Left ventricle myocardium inferior (tissue), 1 donor: ENCODE measurements at regions not wholly inside any gene's neighbourhood (a gene's known extent, or its start where the extent isn't known, plus 50 kb on each side); places are given as distances from the start of the nearest gene placed in this dataset.

Source experiments
- DNase-seq: peaks from one replicate; pipeline ENCODE4 v3.0.0-alpha.2; 2020
- H3K27ac ChIP-seq: fragments of 200-600 bp; replicated peaks from 2 replicates; pipeline ENCODE4 v1.8.0; 2021
- H3K27me3 ChIP-seq: fragments of 200-600 bp; 2 replicates; pipeline ENCODE4 v1.8.0; 2021; ENCODE audit warnings: low read depth
- H3K36me3 ChIP-seq: fragments of 200-600 bp; 2 replicates; pipeline ENCODE4 v1.8.0; 2021
- H3K4me1 ChIP-seq: fragments of 200-600 bp; 2 replicates; pipeline ENCODE4 v1.8.0; 2021
- H3K4me3 ChIP-seq: fragments of 200-600 bp; 2 replicates; pipeline ENCODE4 v1.8.0; 2021; ENCODE audit warnings: mild to moderate bottlenecking, moderate library complexity
- H3K9me3 ChIP-seq: fragments of 200-600 bp; replicated peaks from 2 replicates; pipeline ENCODE4 v1.8.0; 2021
- intact Hi-C: fragments of 100-400 bp; cut with micrococcal nuclease; formaldehyde crosslinking; loops from one replicate; pipeline ENCODE4 v1.11.0; 2022
- TF ChIP-seq, protein P1 (sequence below): fragments of 200-600 bp; IDR thresholded peaks from 2 replicates; pipeline ENCODE4 v1.8.0; 2021; ENCODE audit warnings: antibody characterized with exemption, mild to moderate bottlenecking, borderline replicate concordance
- donor health status: DM: no; HTN: yes; CAD: no; lungs with severe emphysema.

DNA sequence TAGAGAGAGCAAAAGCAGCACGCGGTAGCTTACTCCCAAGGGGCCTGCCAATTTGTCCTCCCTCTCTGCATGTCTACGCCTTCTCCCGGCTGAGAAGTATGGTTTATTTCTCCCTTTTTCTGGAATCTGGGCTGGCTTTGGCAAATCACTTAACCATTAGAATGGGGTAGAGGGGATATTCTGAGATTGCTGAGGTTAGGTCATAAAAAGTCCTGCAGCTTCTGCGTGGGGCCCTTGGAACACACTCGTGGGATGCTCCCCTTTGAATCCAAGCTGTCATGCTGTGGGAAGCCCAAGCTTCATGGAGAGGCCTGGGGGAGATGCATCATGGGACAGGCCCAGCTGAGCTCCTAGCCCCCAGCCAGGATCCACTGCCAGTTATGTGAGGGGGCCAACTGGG lies 403.6 kb upstream of the MAF start:
- TF ChIP-seq, protein P1, sequence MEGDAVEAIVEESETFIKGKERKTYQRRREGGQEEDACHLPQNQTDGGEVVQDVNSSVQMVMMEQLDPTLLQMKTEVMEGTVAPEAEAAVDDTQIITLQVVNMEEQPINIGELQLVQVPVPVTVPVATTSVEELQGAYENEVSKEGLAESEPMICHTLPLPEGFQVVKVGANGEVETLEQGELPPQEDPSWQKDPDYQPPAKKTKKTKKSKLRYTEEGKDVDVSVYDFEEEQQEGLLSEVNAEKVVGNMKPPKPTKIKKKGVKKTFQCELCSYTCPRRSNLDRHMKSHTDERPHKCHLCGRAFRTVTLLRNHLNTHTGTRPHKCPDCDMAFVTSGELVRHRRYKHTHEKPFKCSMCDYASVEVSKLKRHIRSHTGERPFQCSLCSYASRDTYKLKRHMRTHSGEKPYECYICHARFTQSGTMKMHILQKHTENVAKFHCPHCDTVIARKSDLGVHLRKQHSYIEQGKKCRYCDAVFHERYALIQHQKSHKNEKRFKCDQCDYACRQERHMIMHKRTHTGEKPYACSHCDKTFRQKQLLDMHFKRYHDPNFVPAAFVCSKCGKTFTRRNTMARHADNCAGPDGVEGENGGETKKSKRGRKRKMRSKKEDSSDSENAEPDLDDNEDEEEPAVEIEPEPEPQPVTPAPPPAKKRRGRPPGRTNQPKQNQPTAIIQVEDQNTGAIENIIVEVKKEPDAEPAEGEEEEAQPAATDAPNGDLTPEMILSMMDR, result no peak
- Histone ChIP-seq H3K4me3 (no peak overlapping the region), H3K9me3 (no peaks in the 10 kb centered on the region), H3K4me1 (no peaks in the 10 kb centered on the region), H3K27ac (no peak overlapping the region), H3K27me3 (no peaks in the 10 kb centered on the region), H3K36me3 (no peaks in the 10 kb centered on the region)
- intact Hi-C loops, result no loop called here
- DNase-seq, result no peak

DNA sequence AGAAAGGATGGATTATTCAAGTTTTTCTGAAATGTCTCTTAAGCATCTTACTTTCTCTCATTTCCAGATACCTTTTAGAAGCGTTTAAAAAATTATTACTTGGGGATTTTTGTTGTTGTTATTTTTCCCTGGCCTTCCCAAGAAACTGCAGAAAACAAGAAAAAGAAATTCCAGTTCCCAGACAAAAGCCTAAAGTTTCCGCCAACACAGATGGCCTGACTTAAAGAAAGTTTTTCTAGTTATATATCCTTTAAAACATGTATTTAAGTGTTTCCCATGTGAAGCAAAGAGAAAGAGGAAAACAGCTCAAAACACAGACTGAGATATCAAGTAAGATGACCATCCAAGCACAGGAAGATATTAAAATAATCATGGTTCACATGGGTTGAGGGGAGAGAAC lies 401.7 kb upstream of the MAF start:
- Histone ChIP-seq H3K27me3 (no peaks in the 10 kb centered on the region), H3K4me1 (no peaks in the 10 kb centered on the region), H3K27ac (no peak overlapping the region), H3K36me3 (no peaks in the 10 kb centered on the region), H3K4me3 (no peak overlapping the region), H3K9me3 (no peaks in the 10 kb centered on the region)
- TF ChIP-seq, protein P1, result no peak
- no peak for DNase-seq
- intact Hi-C loops, result no loop called here

DNA sequence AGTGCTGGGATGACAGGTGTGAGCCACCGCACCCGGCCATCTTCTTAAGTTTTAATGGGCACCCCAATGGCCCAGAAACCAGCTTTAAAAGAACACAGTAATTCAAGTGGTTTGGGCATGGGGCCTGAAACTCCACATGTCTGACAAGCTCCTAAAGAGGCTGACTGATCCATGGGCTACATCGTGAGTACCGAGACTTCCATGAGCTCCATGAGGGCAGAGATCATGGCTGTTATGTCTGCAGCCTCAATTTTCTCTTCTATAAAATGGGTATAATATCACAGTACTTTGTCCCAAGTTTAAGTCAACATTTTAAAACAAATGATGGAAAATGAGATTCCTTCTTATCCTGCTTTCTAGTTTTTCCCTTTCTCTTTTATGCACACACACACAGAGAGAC lies 397.6 kb upstream of the MAF start:
- Histone ChIP-seq H3K27ac (no peak overlapping the region), H3K4me3 (no peak overlapping the region), H3K9me3 (no peaks in the 10 kb centered on the region), H3K36me3 (no peaks in the 10 kb centered on the region), H3K27me3 (no peaks in the 10 kb centered on the region), H3K4me1 (no peaks in the 10 kb centered on the region)
- no peak for DNase-seq
- TF ChIP-seq, protein P1, result no peak
- intact Hi-C loops, result no loop called here

DNA sequence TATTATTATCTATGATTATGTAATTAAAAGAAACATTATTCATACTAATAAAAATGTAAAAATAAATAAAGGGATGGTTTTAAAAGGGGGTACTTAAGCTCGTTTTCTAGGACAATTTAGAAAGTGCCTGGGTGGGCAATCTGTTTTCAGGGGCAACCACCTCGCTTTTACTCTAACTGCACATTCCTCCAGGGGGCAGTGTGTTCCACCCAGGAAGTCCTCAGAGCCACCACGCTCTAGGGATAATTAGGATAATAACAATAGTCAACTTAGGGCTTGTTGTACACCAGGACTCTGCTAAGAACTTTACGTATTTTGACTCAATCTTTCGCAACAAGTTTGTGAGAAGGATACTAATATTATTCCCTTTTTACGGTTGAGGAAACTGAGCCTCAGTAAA lies 396.7 kb upstream of the MAF start:
- Histone ChIP-seq H3K9me3 (no peaks in the 10 kb centered on the region), H3K27ac (no peak overlapping the region), H3K36me3 (no peaks in the 10 kb centered on the region), H3K27me3 (no peaks in the 10 kb centered on the region), H3K4me1 (no peaks in the 10 kb centered on the region), H3K4me3 (no peak overlapping the region)
- DNase-seq, result no peak
- TF ChIP-seq, protein P1, result peak; percentile 35
- intact Hi-C loops, result no loop called here

DNA sequence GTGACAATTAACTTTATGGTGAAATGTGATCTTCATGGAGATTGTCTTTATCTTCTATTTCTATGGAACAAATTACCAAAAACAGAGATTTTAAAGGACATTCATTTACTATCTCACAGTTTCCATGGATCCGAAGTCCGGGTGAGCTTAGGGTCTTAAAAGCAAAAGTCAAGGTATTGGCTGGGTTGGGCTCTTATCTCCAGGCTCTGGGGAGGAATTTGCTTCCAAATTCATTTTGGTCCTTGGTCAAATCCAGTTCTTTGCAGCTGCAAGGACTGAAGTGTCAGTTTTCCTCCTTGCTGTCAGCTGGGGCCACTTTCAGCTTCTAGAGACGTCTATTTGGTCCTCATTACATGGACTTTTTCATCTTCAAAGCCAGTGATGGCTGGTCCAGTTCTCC lies 395.8 kb upstream of the MAF start:
- Histone ChIP-seq H3K27ac (no peak overlapping the region), H3K4me3 (no peak overlapping the region), H3K27me3 (no peaks in the 10 kb centered on the region), H3K9me3 (no peaks in the 10 kb centered on the region), H3K36me3 (no peaks in the 10 kb centered on the region), H3K4me1 (no peaks in the 10 kb centered on the region)
- TF ChIP-seq, protein P1, result no peak
- intact Hi-C loops, result no loop called here
- no peak for DNase-seq

DNA sequence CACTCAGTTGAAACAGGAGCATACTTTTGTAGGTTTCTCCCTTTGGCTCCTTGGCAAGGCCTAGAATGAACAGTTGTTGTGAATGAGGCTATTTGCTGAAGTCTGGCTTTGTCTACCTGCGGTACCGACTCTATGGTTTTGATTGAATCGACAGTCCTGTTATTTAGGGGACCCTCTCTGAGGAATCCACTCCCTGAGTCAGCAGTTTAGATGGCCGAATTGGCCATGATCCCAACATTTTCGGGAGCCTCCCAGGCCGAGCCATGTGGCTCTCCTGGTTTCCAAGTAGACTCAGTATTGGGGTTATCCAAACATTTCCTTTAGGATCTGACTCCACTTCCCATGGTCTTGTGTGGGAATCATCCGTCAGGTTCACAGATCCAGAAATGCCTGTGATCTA lies 394.8 kb upstream of the MAF start:
- TF ChIP-seq, protein P1, result no peak
- no peak for DNase-seq
- no peaks in the 10 kb centered on the region for H3K27me3 ChIP-seq
- no peak overlapping the region for H3K4me3 ChIP-seq
- no peaks in the 10 kb centered on the region for H3K4me1 ChIP-seq
- H3K27ac ChIP-seq, result no peak overlapping the region
- H3K36me3 ChIP-seq, result no peaks in the 10 kb centered on the region
- H3K9me3 ChIP-seq, result no peaks in the 10 kb centered on the region
- intact Hi-C loops, result no loop called here
